Prostate gland (tissue), 2 donors: ENCODE measurements at regions not wholly inside any gene's neighbourhood (a gene's known extent, or its start where the extent isn't known, plus 50 kb on each side); places are given as distances from the start of the nearest gene placed in this dataset.

ENCODE experiments used
- POLR2A ChIP-seq: fragments of 450-650 bp; IDR thresholded peaks from one replicate; pipeline ENCODE4 v1.6.1; 2016; ENCODE audit warnings: antibody characterized with exemption, mild to moderate bottlenecking
- TF ChIP-seq, protein P1 (sequence below), 4 experiments: fragments of 200-600 bp in 2 of 4; fragments of 450-650 bp in 2 of 4; sonication (generic) in 2 of 4; IDR thresholded peaks; 1 replicate in 3 of 4; 2 replicates in 1 of 4; pipeline ENCODE4 v1.5.1; 2016 to 2019; ENCODE audit warnings: antibody characterized with exemption in 4 of 4, mild to moderate bottlenecking in 2 of 4, moderate library complexity in 2 of 4

DNA sequence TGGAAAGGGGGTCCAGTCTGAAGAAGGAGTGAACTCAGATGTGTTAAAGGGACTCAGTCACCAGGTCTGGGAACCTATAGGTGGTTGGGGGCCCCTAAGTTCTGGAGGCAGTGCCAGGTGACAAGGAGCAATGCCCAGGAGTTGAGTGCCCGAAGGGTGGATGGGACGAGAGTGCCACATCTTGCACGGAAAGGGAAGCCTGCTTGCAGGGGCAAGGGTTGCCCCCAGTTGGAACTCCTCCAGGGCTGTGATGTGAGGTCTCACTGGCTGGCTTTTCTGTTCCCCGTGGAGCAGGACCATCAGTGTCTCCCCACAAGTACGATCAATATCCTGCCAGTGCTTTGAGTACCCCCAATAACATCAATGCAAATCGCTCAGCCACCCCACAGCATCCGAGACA, 107.3 kb downstream of the TOMM20 start:
- TF ChIP-seq, protein P1, sequence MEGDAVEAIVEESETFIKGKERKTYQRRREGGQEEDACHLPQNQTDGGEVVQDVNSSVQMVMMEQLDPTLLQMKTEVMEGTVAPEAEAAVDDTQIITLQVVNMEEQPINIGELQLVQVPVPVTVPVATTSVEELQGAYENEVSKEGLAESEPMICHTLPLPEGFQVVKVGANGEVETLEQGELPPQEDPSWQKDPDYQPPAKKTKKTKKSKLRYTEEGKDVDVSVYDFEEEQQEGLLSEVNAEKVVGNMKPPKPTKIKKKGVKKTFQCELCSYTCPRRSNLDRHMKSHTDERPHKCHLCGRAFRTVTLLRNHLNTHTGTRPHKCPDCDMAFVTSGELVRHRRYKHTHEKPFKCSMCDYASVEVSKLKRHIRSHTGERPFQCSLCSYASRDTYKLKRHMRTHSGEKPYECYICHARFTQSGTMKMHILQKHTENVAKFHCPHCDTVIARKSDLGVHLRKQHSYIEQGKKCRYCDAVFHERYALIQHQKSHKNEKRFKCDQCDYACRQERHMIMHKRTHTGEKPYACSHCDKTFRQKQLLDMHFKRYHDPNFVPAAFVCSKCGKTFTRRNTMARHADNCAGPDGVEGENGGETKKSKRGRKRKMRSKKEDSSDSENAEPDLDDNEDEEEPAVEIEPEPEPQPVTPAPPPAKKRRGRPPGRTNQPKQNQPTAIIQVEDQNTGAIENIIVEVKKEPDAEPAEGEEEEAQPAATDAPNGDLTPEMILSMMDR (IDR thresholded peaks at IDR 0.05): no peak
- TF ChIP-seq POLR2A: no peak
